ENCODE measurements at regions not wholly inside any gene's neighbourhood (a gene's known extent, or its start where the extent isn't known, plus 50 kb on each side); places are given as distances from the start of the nearest gene placed in this dataset.

GRCh38 chr18:27763936-27764335 is 413.0 kb downstream of the CDH2 start:
- 61 to 89% methylated on average over 1 of the region's 1 CpG for WGBS, 2 donors (ENCODE audit: low coverage in 1 of 2)
- in situ Hi-C loops (cut with MboI; ENCODE audit: low pct_ligation_motif_present in 1 of 4, low pct_unique_long_range_greater_than_20kb in 1 of 4, low sequenced_read_pairs in 3 of 4), result no loop called here
- no peak for DNase-seq

GRCh38 chr18:27763341-27763740 is 413.6 kb downstream of the CDH2 start:
- no peak for DNase-seq
- TF ChIP-seq EP300 (IDR thresholded peaks at IDR 0.05; ENCODE audit: low read depth) (no peak), CTCF (IDR thresholded peaks at IDR 0.05) (no peak), POLR2AphosphoS5 (IDR thresholded peaks at IDR 0.05) (no peak), POLR2A (IDR thresholded peaks at IDR 0.05) (no peak)
- no peaks in the 10 kb centered on the region for H3K9me3 ChIP-seq
- intact Hi-C loops (cut with DNase I; ENCODE audit: low total_unique reads), result no loop called here
- H3K4me1 ChIP-seq, result no peaks in the 10 kb centered on the region
- H3K27me3 ChIP-seq, result no peaks in the 10 kb centered on the region
- H3K36me3 ChIP-seq, result no peaks in the 10 kb centered on the region
- no peak overlapping the region for H3K27ac ChIP-seq
- in situ Hi-C loops (cut with MboI; ENCODE audit: low pct_ligation_motif_present in 1 of 4, low pct_unique_long_range_greater_than_20kb in 1 of 4, low sequenced_read_pairs in 3 of 4), result no loop called here
- no peak overlapping the region for H3K4me3 ChIP-seq

More at GRCh38 chr18:27763936-27764335, 413.0 kb downstream of the CDH2 start:
- no peak overlapping the region for H3K4me3 ChIP-seq
- no peaks in the 10 kb centered on the region for H3K4me1 ChIP-seq
- intact Hi-C loops (cut with DNase I; ENCODE audit: low total_unique reads), result no loop called here
- no peaks in the 10 kb centered on the region for H3K9me3 ChIP-seq
- H3K36me3 ChIP-seq, result no peaks in the 10 kb centered on the region
- H3K27ac ChIP-seq, result no peak overlapping the region
- no peaks in the 10 kb centered on the region for H3K27me3 ChIP-seq
- no peak for TF ChIP-seq EP300 (IDR thresholded peaks at IDR 0.05; ENCODE audit: low read depth)
- TF ChIP-seq POLR2AphosphoS5 (IDR thresholded peaks at IDR 0.05), result no peak
- TF ChIP-seq CTCF (IDR thresholded peaks at IDR 0.05), result no peak
- TF ChIP-seq POLR2A (IDR thresholded peaks at IDR 0.05), result no peak

- no peak overlapping the region for H3K27ac ChIP-seq
These were observed 414.9 kb downstream of the CDH2 start for GRCh38 chr18:27762054-27762453.

GRCh38 chr18:27752944-27753343 is 424.0 kb downstream of the CDH2 start:
- in situ Hi-C loops (cut with MboI; ENCODE audit: low pct_ligation_motif_present in 1 of 4, low pct_unique_long_range_greater_than_20kb in 1 of 4, low sequenced_read_pairs in 3 of 4) (no loop called here), intact Hi-C loops (cut with DNase I; ENCODE audit: low total_unique reads) (no loop called here)
- 68 to 76% methylated on average over 2 to 4 of the region's 4 CpGs for WGBS, 2 donors (ENCODE audit: low coverage in 1 of 2)
- no peak for TF ChIP-seq CTCF (IDR thresholded peaks at IDR 0.05)
- TF ChIP-seq POLR2AphosphoS5 (IDR thresholded peaks at IDR 0.05), result no peak
- no peak for TF ChIP-seq POLR2A (IDR thresholded peaks at IDR 0.05)
- no peak for TF ChIP-seq EP300 (IDR thresholded peaks at IDR 0.05; ENCODE audit: low read depth)
- H3K4me1 ChIP-seq, result no peaks in the 10 kb centered on the region
- no peaks in the 10 kb centered on the region for H3K9me3 ChIP-seq
- DNase-seq, result no peak
- no peak overlapping the region for H3K4me3 ChIP-seq
- H3K36me3 ChIP-seq, result no peaks in the 10 kb centered on the region
- no peaks in the 10 kb centered on the region for H3K27me3 ChIP-seq
- no peak overlapping the region for H3K27ac ChIP-seq

More at GRCh38 chr18:27762054-27762453, 414.9 kb downstream of the CDH2 start:
- no peaks in the 10 kb centered on the region for H3K4me1 ChIP-seq
- no peaks in the 10 kb centered on the region for H3K27me3 ChIP-seq
- no peak for TF ChIP-seq POLR2AphosphoS5 (IDR thresholded peaks at IDR 0.05)
- TF ChIP-seq CTCF (IDR thresholded peaks at IDR 0.05), result no peak
- TF ChIP-seq EP300 (IDR thresholded peaks at IDR 0.05; ENCODE audit: low read depth), result no peak
- no peak for TF ChIP-seq POLR2A (IDR thresholded peaks at IDR 0.05)
- H3K9me3 ChIP-seq, result no peaks in the 10 kb centered on the region
- in situ Hi-C loops (cut with MboI; ENCODE audit: low pct_ligation_motif_present in 1 of 4, low pct_unique_long_range_greater_than_20kb in 1 of 4, low sequenced_read_pairs in 3 of 4), result no loop called here
- no peak for DNase-seq
- 48 to 53% methylated on average over 4 of the region's 4 CpGs for WGBS, 2 donors (ENCODE audit: low coverage in 1 of 2)
- no peaks in the 10 kb centered on the region for H3K36me3 ChIP-seq
- intact Hi-C loops (cut with DNase I; ENCODE audit: low total_unique reads), result no loop called here
- H3K4me3 ChIP-seq, result no peak overlapping the region
